Astrocyte (in vitro differentiated cells and primary cell): ENCODE measurements at regions not wholly inside any gene's neighbourhood (a gene's known extent, or its start where the extent isn't known, plus 50 kb on each side); places are given as distances from the start of the nearest gene placed in this dataset.

Source experiments
- DNase-seq: peaks from one replicate; pipeline ENCODE4 v3.0.0-alpha.2; 2010; ENCODE audit warnings: low read depth
- FAIRE-seq: peaks from 2 replicates; lab custom pipeline; 2011; peaks lifted over from hg19 to GRCh38; lab: Jason Lieb, UNC
- H2AFZ ChIP-seq: 2 replicates; pipeline ENCODE4 v1.6.0; 2012; ENCODE audit warnings: low read depth, low read length, inconsistent platforms
- H3K27ac ChIP-seq: 2 replicates; pipeline ENCODE4 v1.5.1; 2011; ENCODE audit warnings: low read depth, low read length, inconsistent platforms
- H3K27me3 ChIP-seq: 2 replicates; pipeline ENCODE4 v1.6.0; 2011; ENCODE audit warnings: low read length, inconsistent platforms; ENCODE audit not compliant: insufficient read depth
- H3K36me3 ChIP-seq: 2 replicates; pipeline ENCODE4 v1.5.1; 2011; ENCODE audit warnings: low read length, inconsistent platforms; ENCODE audit not compliant: insufficient read depth
- H3K4me1 ChIP-seq: 2 replicates; pipeline ENCODE4 v1.5.1; 2011; ENCODE audit warnings: low read length, inconsistent platforms; ENCODE audit not compliant: insufficient read depth
- H3K4me2 ChIP-seq: 2 replicates; pipeline ENCODE4 v1.6.0; 2012; ENCODE audit warnings: low read length, inconsistent platforms
- H3K4me3 ChIP-seq: 2 replicates; pipeline ENCODE4 v1.5.1; 2011; ENCODE audit warnings: low read depth, mild to moderate bottlenecking, low read length, inconsistent platforms; ENCODE audit not compliant: insufficient read depth
- H3K79me2 ChIP-seq: 2 replicates; pipeline ENCODE4 v1.6.0; 2012; ENCODE audit warnings: mild to moderate bottlenecking, low read length, inconsistent platforms; ENCODE audit not compliant: insufficient read depth
- H3K9ac ChIP-seq: 2 replicates; pipeline ENCODE4 v1.6.0; 2012; ENCODE audit warnings: mild to moderate bottlenecking, low read length, inconsistent platforms
- H3K9me3 ChIP-seq: 2 replicates; pipeline ENCODE4 v1.5.1; 2012; ENCODE audit warnings: low read depth, mild to moderate bottlenecking, low read length, inconsistent platforms; ENCODE audit not compliant: insufficient read depth
- H4K20me1 ChIP-seq: 2 replicates; pipeline ENCODE4 v1.6.0; 2012; ENCODE audit warnings: low read length, inconsistent platforms; ENCODE audit not compliant: insufficient read depth
- H3K27ac Mint-ChIP-seq: one replicate; pipeline ENCODE4 v1.8.0; 2021; ENCODE audit warnings: mild to moderate bottlenecking, mixed read lengths; ENCODE audit not compliant: unreplicated experiment
- H3K27me3 Mint-ChIP-seq: one replicate; pipeline ENCODE4 v1.8.0; 2021; ENCODE audit warnings: low read depth, mixed read lengths; ENCODE audit not compliant: unreplicated experiment
- H3K36me3 Mint-ChIP-seq: one replicate; pipeline ENCODE4 v1.8.0; 2021; ENCODE audit warnings: low read depth, mixed read lengths; ENCODE audit not compliant: unreplicated experiment
- H3K4me1 Mint-ChIP-seq: one replicate; pipeline ENCODE4 v1.8.0; 2021; ENCODE audit warnings: low read depth, mixed read lengths; ENCODE audit not compliant: unreplicated experiment
- H3K4me3 Mint-ChIP-seq: one replicate; pipeline ENCODE4 v1.8.0; 2021; ENCODE audit warnings: mild to moderate bottlenecking, moderate library complexity, mixed read lengths; ENCODE audit not compliant: unreplicated experiment
- H3K9me3 Mint-ChIP-seq: one replicate; pipeline ENCODE4 v1.8.0; 2021; ENCODE audit warnings: mild to moderate bottlenecking, mixed read lengths; ENCODE audit not compliant: unreplicated experiment
- EZH2 ChIP-seq: IDR thresholded peaks from 2 replicates; pipeline ENCODE4 v1.6.1; 2012; ENCODE audit warnings: mild to moderate bottlenecking, low read length, inconsistent platforms; ENCODE audit not compliant: insufficient read depth
- TF ChIP-seq, protein P1 (sequence below): IDR thresholded peaks from 2 replicates; pipeline ENCODE4 v1.5.1; 2011; ENCODE audit warnings: low read depth, mild to moderate bottlenecking, inconsistent platforms, low read length, moderate library complexity; ENCODE audit not compliant: insufficient read depth

DNA sequence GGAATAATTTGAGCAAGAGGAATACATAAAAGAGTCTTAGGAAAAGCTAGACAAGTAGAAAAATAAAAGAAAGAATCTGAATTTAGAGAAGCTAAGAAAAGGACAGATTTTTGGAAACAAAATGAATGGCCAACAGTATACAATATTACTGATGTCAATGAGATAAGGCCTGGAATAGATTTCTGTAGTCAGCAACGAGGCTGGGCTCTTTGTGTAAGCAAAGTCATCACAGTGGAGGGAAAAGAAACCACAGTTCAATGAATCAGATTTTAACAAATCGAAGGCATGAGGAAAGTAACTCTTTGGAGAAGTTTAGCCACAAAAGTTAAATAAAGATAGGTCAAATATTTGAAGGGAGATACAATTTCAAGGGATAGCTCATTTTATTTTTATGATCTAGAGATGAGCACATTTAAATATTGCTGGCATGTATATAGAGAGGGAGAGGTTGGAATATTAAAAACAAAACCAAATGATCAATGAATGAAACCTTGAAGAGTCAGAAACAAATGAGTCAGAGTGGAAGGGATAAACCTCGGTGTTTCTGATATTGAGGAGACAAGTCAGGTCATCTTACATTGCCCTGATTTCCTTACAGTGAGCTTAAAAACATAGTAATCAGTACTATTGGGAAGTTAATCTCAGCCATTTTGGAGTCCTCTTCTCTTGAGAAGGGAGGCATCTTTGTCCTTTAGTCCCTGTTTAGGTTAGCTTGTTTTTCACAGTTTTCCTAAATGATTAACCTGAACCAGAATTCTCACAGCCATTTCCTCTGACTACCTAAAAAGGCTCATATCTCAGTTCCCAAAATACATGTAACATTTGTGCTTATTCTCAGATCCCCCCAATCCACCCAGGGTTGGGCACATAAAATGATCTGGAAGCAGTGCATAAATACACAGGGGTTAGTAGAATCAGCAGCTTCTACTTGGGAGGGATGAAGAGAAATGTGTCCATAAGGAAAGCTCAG, 620.0 kb upstream of the B3GALT2 start:
- H3K4me1 Mint-ChIP-seq, result peaks cover 4% of the 10 kb centered on the region
- no peak for FAIRE-seq
- peak; percentile 13 for DNase-seq

DNA sequence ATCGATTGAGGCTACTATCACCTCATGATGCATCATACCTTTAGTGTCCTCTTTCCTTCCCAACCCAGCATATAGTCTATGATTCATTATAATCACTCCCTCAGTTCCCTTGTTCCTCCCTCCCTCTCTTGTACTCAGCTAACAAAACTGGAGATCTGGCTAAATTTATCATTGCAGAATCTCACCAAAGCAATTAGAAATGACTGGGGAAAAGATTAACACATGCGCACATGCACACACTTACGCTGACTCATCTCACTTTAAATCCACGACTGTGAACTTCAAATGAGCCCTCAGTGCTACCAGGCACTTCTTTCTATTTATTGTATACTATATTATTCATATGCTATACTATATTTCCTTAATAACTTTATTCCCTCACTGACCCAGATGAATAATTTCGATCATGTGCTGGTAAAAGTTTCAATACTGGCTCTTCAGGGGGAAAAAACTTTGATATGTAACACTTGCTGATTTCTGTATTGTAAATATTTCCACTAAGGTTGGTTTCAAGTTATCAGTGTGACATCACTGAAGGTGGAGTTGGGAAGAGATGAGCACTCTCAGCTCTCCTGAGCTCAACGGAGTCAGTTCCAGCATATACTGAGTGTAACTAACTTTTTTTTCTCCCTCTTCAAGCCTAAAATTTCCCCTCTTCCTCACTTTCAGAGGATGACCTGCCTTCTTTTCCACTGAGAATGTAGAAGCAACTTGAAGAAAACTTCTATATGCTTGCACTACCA, 613.7 kb upstream of the B3GALT2 start:
- Histone ChIP-seq H3K4me3 (no peak overlapping the region), H3K27ac (no peak overlapping the region), H3K4me2 (no peak overlapping the region), H3K9ac (no peak overlapping the region), H2AFZ (no peak overlapping the region), H3K36me3 (no peaks in the 10 kb centered on the region), H4K20me1 (no peaks in the 10 kb centered on the region), H3K4me1 (no peaks in the 10 kb centered on the region), H3K27me3 (no peaks in the 10 kb centered on the region), H3K9me3 (no peaks in the 10 kb centered on the region), H3K79me2 (no peaks in the 10 kb centered on the region)
- no peak for FAIRE-seq
- H3K36me3 Mint-ChIP-seq, result no peaks in the 10 kb centered on the region
- TF ChIP-seq EZH2, result no peak
- TF ChIP-seq, protein P1, sequence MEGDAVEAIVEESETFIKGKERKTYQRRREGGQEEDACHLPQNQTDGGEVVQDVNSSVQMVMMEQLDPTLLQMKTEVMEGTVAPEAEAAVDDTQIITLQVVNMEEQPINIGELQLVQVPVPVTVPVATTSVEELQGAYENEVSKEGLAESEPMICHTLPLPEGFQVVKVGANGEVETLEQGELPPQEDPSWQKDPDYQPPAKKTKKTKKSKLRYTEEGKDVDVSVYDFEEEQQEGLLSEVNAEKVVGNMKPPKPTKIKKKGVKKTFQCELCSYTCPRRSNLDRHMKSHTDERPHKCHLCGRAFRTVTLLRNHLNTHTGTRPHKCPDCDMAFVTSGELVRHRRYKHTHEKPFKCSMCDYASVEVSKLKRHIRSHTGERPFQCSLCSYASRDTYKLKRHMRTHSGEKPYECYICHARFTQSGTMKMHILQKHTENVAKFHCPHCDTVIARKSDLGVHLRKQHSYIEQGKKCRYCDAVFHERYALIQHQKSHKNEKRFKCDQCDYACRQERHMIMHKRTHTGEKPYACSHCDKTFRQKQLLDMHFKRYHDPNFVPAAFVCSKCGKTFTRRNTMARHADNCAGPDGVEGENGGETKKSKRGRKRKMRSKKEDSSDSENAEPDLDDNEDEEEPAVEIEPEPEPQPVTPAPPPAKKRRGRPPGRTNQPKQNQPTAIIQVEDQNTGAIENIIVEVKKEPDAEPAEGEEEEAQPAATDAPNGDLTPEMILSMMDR, result no peak
- no peaks in the 10 kb centered on the region for H3K27me3 Mint-ChIP-seq
- no peak overlapping the region for H3K4me3 Mint-ChIP-seq
- no peaks in the 10 kb centered on the region for H3K9me3 Mint-ChIP-seq
- peak; percentile 13 for DNase-seq
- no peak overlapping the region for H3K27ac Mint-ChIP-seq
- peaks cover 3% of the 10 kb centered on the region for H3K4me1 Mint-ChIP-seq

More for the DNA sequence above, 620.0 kb upstream of the B3GALT2 start:
- H3K4me2 ChIP-seq, result no peak overlapping the region
- Mint-ChIP-seq H3K36me3 (no peaks in the 10 kb centered on the region), H3K9me3 (no peaks in the 10 kb centered on the region), H3K4me3 (no peak overlapping the region), H3K27me3 (no peaks in the 10 kb centered on the region), H3K27ac (no peak overlapping the region)
- no peak overlapping the region for H3K27ac ChIP-seq
- H2AFZ ChIP-seq, result no peak overlapping the region
- H3K36me3 ChIP-seq, result no peaks in the 10 kb centered on the region
- no peaks in the 10 kb centered on the region for H3K79me2 ChIP-seq
- no peak for TF ChIP-seq EZH2
- TF ChIP-seq, protein P1, result no peak
- no peak overlapping the region for H3K4me3 ChIP-seq
- H3K27me3 ChIP-seq, result no peaks in the 10 kb centered on the region
- no peaks in the 10 kb centered on the region for H4K20me1 ChIP-seq
- H3K9me3 ChIP-seq, result no peaks in the 10 kb centered on the region
- no peaks in the 10 kb centered on the region for H3K4me1 ChIP-seq
- H3K9ac ChIP-seq, result no peak overlapping the region
